Natural killer cell (primary cell): ENCODE measurements at regions not wholly inside any gene's neighbourhood (a gene's known extent, or its start where the extent isn't known, plus 50 kb on each side); places are given as distances from the start of the nearest gene placed in this dataset.

Experiments used
- ATAC-seq, 3 donors: fragments of 150-1000 bp in 2 of 3; fragments of 200-7000 bp in 1 of 3; cut with Tn5 transposase; 1 replicate in 1 of 3; 2 replicates in 2 of 3; pipeline ENCODE4 v1.10.0; 2021; ENCODE audit warnings: mild to moderate bottlenecking in 2 of 3, moderate library complexity in 2 of 3
- DNase-seq, 2 donors: peaks; one replicate each; pipeline versions ENCODE4 v3.0.0 to v3.0.0-alpha.2; 2013 to 2021; ENCODE audit warnings: mixed read lengths in 1 of 2
- H3K27ac ChIP-seq: one replicate; pipeline ENCODE4 v1.5.1; 2013; ENCODE audit warnings: mild to moderate bottlenecking, low read length
- H3K27me3 ChIP-seq: one replicate; pipeline ENCODE4 v1.6.1; 2013; ENCODE audit warnings: low read length; ENCODE audit not compliant: control insufficient read depth, insufficient read depth
- H3K36me3 ChIP-seq: one replicate; pipeline ENCODE4 v1.6.1; 2013; ENCODE audit warnings: low read length; ENCODE audit not compliant: control insufficient read depth, insufficient read depth
- H3K4me1 ChIP-seq: one replicate; pipeline ENCODE4 v1.6.1; 2013; ENCODE audit warnings: low read length; ENCODE audit not compliant: control insufficient read depth, insufficient read depth
- H3K4me3 ChIP-seq: one replicate; pipeline ENCODE4 v1.5.1; 2013; ENCODE audit warnings: low read length
- H3K9me3 ChIP-seq: one replicate; pipeline ENCODE4 v1.6.1; 2013; ENCODE audit warnings: low read length; ENCODE audit not compliant: control insufficient read depth, insufficient read depth
- H3K27ac Mint-ChIP-seq, 2 donors: one replicate each; pipeline ENCODE4 v1.8.0; 2022; ENCODE audit warnings: mild to moderate bottlenecking in 2 of 2, mixed read lengths in 2 of 2, moderate library complexity in 1 of 2
- H3K27me3 Mint-ChIP-seq, 2 donors: one replicate each; pipeline ENCODE4 v1.8.0; 2022; ENCODE audit warnings: low read depth in 2 of 2, mixed read lengths in 2 of 2
- H3K36me3 Mint-ChIP-seq: one replicate; pipeline ENCODE4 v1.8.0; 2022; ENCODE audit warnings: mixed read lengths
- H3K4me1 Mint-ChIP-seq, 2 donors: one replicate each; pipeline ENCODE4 v1.8.0; 2022; ENCODE audit warnings: mixed read lengths in 2 of 2
- H3K4me3 Mint-ChIP-seq: one replicate; pipeline ENCODE4 v1.8.0; 2022; ENCODE audit warnings: mild to moderate bottlenecking, moderate library complexity, mixed read lengths
- H3K9me3 Mint-ChIP-seq, 2 donors: one replicate each; pipeline ENCODE4 v1.8.0; 2022; ENCODE audit warnings: mixed read lengths in 2 of 2
- WGBS: methylation state at CpG from one replicate; pipeline ENCODE4 v1.1.7; 2013; ENCODE audit warnings: missing lambda C conversion rate; ENCODE audit not compliant: insufficient coverage; 5-methylcytosine and 5-hydroxymethylcytosine counted together
- intact Hi-C: fragments of 100-400 bp; cut with micrococcal nuclease; formaldehyde crosslinking; loops from one replicate; pipeline ENCODE4 v1.14.2; 2022
- TF ChIP-seq, protein P1 (sequence below): fragments of 200-600 bp; IDR thresholded peaks from one replicate; pipeline ENCODE4 v1.8.0; 2022; ENCODE audit warnings: antibody characterized with exemption

DNA sequence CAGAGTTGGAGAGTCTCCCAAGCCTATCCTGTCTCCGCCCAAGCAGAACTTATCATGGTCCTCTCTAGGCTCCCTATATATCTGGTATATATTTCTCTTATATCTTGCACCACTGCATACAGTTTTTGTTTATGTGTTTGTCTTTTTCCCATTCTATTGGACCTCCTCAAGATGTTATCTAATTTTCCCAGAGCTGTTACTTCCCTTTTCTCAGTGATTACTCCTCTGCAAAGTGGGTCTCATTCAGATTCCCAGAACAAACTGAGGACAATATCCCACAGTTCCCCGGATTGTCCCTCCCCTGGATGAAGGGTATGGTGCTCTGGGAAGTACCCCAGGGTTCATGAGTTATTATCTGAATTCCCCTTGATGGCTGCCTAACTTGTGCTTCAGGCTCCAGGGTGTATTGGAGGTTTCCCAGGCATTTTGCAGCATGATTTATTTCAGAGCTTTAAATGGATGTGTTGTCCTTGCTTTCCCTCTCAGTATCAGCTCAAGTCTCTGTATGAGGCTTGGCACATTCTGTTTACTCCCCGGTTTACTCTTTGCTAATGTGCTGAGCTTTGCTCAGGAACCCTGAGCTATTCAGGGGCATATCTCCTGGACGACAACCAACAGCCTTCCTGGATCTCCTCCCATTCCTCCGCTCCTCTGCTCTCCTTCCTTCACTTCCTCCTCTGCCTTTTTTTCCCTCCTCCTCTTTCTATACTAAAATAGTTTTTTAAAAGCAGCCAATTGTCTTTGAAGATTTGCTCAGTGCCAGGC, 329.3 kb downstream of the SPRY2 start:
- Histone ChIP-seq H3K27me3 (no peaks in the 10 kb centered on the region), H3K4me3 (no peak overlapping the region), H3K27ac (no peak overlapping the region), H3K4me1 (no peaks in the 10 kb centered on the region), H3K36me3 (no peaks in the 10 kb centered on the region), H3K9me3 (no peaks in the 10 kb centered on the region)
- Mint-ChIP-seq H3K27ac (no peak overlapping the region), H3K36me3 (no peaks in the 10 kb centered on the region), H3K9me3 (no peaks in the 10 kb centered on the region), H3K4me3 (no peak overlapping the region), H3K4me1 (no peaks in the 10 kb centered on the region), H3K27me3 (no peaks in the 10 kb centered on the region)
- WGBS, result 90% methylated on average over 5 of the region's 5 CpGs
- intact Hi-C loops, result no loop called here
- no peak for ATAC-seq
- TF ChIP-seq, protein P1, sequence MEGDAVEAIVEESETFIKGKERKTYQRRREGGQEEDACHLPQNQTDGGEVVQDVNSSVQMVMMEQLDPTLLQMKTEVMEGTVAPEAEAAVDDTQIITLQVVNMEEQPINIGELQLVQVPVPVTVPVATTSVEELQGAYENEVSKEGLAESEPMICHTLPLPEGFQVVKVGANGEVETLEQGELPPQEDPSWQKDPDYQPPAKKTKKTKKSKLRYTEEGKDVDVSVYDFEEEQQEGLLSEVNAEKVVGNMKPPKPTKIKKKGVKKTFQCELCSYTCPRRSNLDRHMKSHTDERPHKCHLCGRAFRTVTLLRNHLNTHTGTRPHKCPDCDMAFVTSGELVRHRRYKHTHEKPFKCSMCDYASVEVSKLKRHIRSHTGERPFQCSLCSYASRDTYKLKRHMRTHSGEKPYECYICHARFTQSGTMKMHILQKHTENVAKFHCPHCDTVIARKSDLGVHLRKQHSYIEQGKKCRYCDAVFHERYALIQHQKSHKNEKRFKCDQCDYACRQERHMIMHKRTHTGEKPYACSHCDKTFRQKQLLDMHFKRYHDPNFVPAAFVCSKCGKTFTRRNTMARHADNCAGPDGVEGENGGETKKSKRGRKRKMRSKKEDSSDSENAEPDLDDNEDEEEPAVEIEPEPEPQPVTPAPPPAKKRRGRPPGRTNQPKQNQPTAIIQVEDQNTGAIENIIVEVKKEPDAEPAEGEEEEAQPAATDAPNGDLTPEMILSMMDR, result no peak
- DNase-seq, result no peak

DNA sequence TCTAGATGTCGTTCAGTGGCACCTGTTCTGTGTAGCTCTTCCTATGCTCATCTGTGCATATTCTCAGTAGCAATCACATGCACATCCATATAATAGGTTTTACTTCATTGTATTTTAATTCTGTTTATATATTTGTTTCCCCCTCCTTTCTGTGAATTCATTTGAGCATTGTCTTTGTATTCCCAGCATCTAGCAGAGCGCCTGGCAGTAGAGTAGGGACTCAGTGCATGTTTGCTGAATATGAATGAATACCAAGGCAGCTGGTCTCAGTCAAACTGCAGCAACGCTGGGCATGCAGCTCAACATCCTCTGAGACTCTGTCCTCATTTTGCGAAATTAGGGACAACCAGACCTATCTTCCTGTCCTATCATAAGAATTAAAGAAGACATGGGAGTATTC, 330.1 kb downstream of the SPRY2 start:
- intact Hi-C loops, result no loop called here
- Mint-ChIP-seq H3K9me3 (no peaks in the 10 kb centered on the region), H3K36me3 (no peaks in the 10 kb centered on the region), H3K27me3 (no peaks in the 10 kb centered on the region), H3K4me1 (no peaks in the 10 kb centered on the region), H3K27ac (no peak overlapping the region), H3K4me3 (no peak overlapping the region)
- no peaks in the 10 kb centered on the region for H3K36me3 ChIP-seq
- H3K4me1 ChIP-seq, result no peaks in the 10 kb centered on the region
- WGBS, result 88% methylated on average over 4 of the region's 4 CpGs
- ATAC-seq, result no peak
- no peaks in the 10 kb centered on the region for H3K27me3 ChIP-seq
- no peak overlapping the region for H3K27ac ChIP-seq
- no peak overlapping the region for H3K4me3 ChIP-seq
- H3K9me3 ChIP-seq, result no peaks in the 10 kb centered on the region
- TF ChIP-seq, protein P1, result no peak
- DNase-seq, result no peak

DNA sequence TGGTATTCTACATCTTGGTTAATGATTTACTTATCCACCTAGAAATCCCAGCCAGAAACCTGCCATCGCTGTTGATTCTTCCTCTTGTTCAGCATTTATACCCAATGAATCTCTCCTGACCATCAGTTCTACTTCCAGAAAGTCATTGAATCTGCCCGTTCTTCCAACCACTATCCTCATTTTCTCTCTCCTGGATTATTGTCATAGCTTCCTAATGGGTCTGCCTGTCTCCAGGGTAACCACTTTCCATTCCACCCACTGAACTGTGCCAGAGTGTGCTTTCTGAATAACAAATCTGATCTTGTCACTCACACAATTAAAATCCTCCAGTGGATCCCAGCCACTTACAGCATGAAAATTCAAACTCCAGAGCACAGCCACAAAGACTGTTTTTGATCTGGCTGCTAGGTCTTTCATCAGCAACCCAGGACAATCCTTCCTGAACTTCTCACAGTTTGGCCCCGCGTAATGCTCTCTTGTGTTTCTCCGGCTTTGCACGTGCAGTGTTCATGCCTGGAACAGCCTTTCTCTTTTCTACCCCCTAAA, 330.6 kb downstream of the SPRY2 start:
- 98% methylated on average over 6 of the region's 6 CpGs for WGBS
- H3K27ac ChIP-seq, result no peak overlapping the region
- no peaks in the 10 kb centered on the region for H3K9me3 Mint-ChIP-seq
- intact Hi-C loops, result no loop called here
- H3K27ac Mint-ChIP-seq, result no peak overlapping the region
- no peaks in the 10 kb centered on the region for H3K27me3 ChIP-seq
- no peaks in the 10 kb centered on the region for H3K4me1 ChIP-seq
- H3K4me1 Mint-ChIP-seq, result no peaks in the 10 kb centered on the region
- no peaks in the 10 kb centered on the region for H3K36me3 Mint-ChIP-seq
- H3K36me3 ChIP-seq, result no peaks in the 10 kb centered on the region
- no peak overlapping the region for H3K4me3 ChIP-seq
- TF ChIP-seq, protein P1, result no peak
- H3K4me3 Mint-ChIP-seq, result no peak overlapping the region
- DNase-seq, result no peak
- H3K9me3 ChIP-seq, result no peaks in the 10 kb centered on the region
- ATAC-seq, result no peak
- no peaks in the 10 kb centered on the region for H3K27me3 Mint-ChIP-seq

GRCh38 chr13:80009760-80010159, 331.2 kb downstream of the SPRY2 start:
- no peaks in the 10 kb centered on the region for H3K27me3 ChIP-seq
- H3K4me1 Mint-ChIP-seq, result no peaks in the 10 kb centered on the region

More at GRCh38 chr13:80009760-80010159, 331.2 kb downstream of the SPRY2 start:
- H3K9me3 ChIP-seq, result no peaks in the 10 kb centered on the region
- DNase-seq, result no peak
- Mint-ChIP-seq H3K4me3 (no peak overlapping the region), H3K36me3 (no peaks in the 10 kb centered on the region), H3K9me3 (peaks cover 2% of the 10 kb centered on the region in 2 donors), H3K27ac (no peak overlapping the region), H3K27me3 (no peaks in the 10 kb centered on the region)
- intact Hi-C loops, result no loop called here
- no peak overlapping the region for H3K27ac ChIP-seq
- no peak overlapping the region for H3K4me3 ChIP-seq
- H3K4me1 ChIP-seq, result no peaks in the 10 kb centered on the region
- TF ChIP-seq, protein P1, result no peak
- H3K36me3 ChIP-seq, result no peaks in the 10 kb centered on the region
- ATAC-seq, result no peak
